BLaER1 (cell line): ENCODE measurements at regions not wholly inside any gene's neighbourhood (a gene's known extent, or its start where the extent isn't known, plus 50 kb on each side); places are given as distances from the start of the nearest gene placed in this dataset.

Experiments
- H3K27ac ChIP-seq: shearing (Covaris generic); formaldehyde crosslinking; 2 replicates; pipeline ENCODE4 v1.8.1; 2022
- H3K27me3 ChIP-seq: shearing (Covaris generic); formaldehyde crosslinking; 2 replicates; pipeline ENCODE4 v1.8.1; 2022
- H3K36me3 ChIP-seq: shearing (Covaris generic); formaldehyde crosslinking; 2 replicates; pipeline ENCODE4 v1.8.1; 2022
- H3K4me1 ChIP-seq: shearing (Covaris generic); formaldehyde crosslinking; 2 replicates; pipeline ENCODE4 v1.8.1; 2022
- H3K4me2 ChIP-seq: shearing (Covaris generic); formaldehyde crosslinking; 2 replicates; pipeline ENCODE4 v1.8.1; 2022
- H3K4me3 ChIP-seq: shearing (Covaris generic); formaldehyde crosslinking; 2 replicates; pipeline ENCODE4 v1.8.1; 2022
- H3K9ac ChIP-seq: shearing (Covaris generic); formaldehyde crosslinking; 2 replicates; pipeline ENCODE4 v1.8.1; 2022
- H3K9me3 ChIP-seq: shearing (Covaris generic); formaldehyde crosslinking; 2 replicates; pipeline ENCODE4 v1.8.1; 2022
- H4K20me1 ChIP-seq: shearing (Covaris generic); formaldehyde crosslinking; 2 replicates; pipeline ENCODE4 v1.8.1; 2022
- Cebpa-rat ChIP-seq: shearing (Covaris generic); IDR thresholded peaks from 2 replicates; pipeline ENCODE4 v1.8.1; 2022

- Histone ChIP-seq H3K4me2 (no peak overlapping the region), H4K20me1 (no peaks in the 10 kb centered on the region), H3K4me3 (no peak overlapping the region), H3K4me1 (no peaks in the 10 kb centered on the region), H3K27ac (no peak overlapping the region), H3K9ac (no peak overlapping the region), H3K9me3 (no peaks in the 10 kb centered on the region), H3K27me3 (no peaks in the 10 kb centered on the region), H3K36me3 (no peaks in the 10 kb centered on the region)
- TF ChIP-seq Cebpa-rat = no peak
Observed at GRCh38 chr1:88357729-88358128, 326.3 kb upstream of the PKN2 start.

- H3K9me3 ChIP-seq = no peaks in the 10 kb centered on the region
- no peaks in the 10 kb centered on the region for H3K36me3 ChIP-seq
- H3K9ac ChIP-seq = no peak overlapping the region
- H3K27ac ChIP-seq = no peak overlapping the region
- H3K4me2 ChIP-seq = no peak overlapping the region
- H3K4me3 ChIP-seq = no peak overlapping the region
- H4K20me1 ChIP-seq = no peaks in the 10 kb centered on the region
- no peaks in the 10 kb centered on the region for H3K4me1 ChIP-seq
- no peak for TF ChIP-seq Cebpa-rat
- H3K27me3 ChIP-seq = no peaks in the 10 kb centered on the region
Observed at GRCh38 chr1:88371436-88372023, 312.5 kb upstream of the PKN2 start.

- Histone ChIP-seq H3K4me3 (no peak overlapping the region), H3K4me1 (no peaks in the 10 kb centered on the region), H3K9ac (no peak overlapping the region), H3K27me3 (no peaks in the 10 kb centered on the region), H4K20me1 (no peaks in the 10 kb centered on the region), H3K36me3 (no peaks in the 10 kb centered on the region), H3K9me3 (no peaks in the 10 kb centered on the region), H3K27ac (no peak overlapping the region), H3K4me2 (no peak overlapping the region)
- TF ChIP-seq Cebpa-rat = no peak
Observed at GRCh38 chr1:88375977-88376376, 308.1 kb upstream of the PKN2 start.

- no peaks in the 10 kb centered on the region for H3K27me3 ChIP-seq
- no peaks in the 10 kb centered on the region for H3K4me1 ChIP-seq
- no peaks in the 10 kb centered on the region for H3K9me3 ChIP-seq
- TF ChIP-seq Cebpa-rat = no peak
- no peaks in the 10 kb centered on the region for H4K20me1 ChIP-seq
- no peaks in the 10 kb centered on the region for H3K36me3 ChIP-seq
- H3K9ac ChIP-seq = no peak overlapping the region
- no peak overlapping the region for H3K4me3 ChIP-seq
- H3K27ac ChIP-seq = no peak overlapping the region
- H3K4me2 ChIP-seq = no peak overlapping the region
Observed at GRCh38 chr1:88376421-88376820, 307.7 kb upstream of the PKN2 start.

- Histone ChIP-seq H3K9me3 (no peaks in the 10 kb centered on the region), H4K20me1 (no peaks in the 10 kb centered on the region), H3K27ac (no peak overlapping the region), H3K27me3 (no peaks in the 10 kb centered on the region), H3K4me3 (no peak overlapping the region), H3K36me3 (no peaks in the 10 kb centered on the region), H3K4me1 (no peaks in the 10 kb centered on the region), H3K4me2 (no peak overlapping the region), H3K9ac (no peak overlapping the region)
- no peak for TF ChIP-seq Cebpa-rat
Observed at GRCh38 chr1:88378560-88378959, 305.5 kb upstream of the PKN2 start.

- no peak overlapping the region for H3K4me3 ChIP-seq
- no peaks in the 10 kb centered on the region for H4K20me1 ChIP-seq
- no peaks in the 10 kb centered on the region for H3K36me3 ChIP-seq
- H3K27me3 ChIP-seq = no peaks in the 10 kb centered on the region
- no peaks in the 10 kb centered on the region for H3K9me3 ChIP-seq
- no peak overlapping the region for H3K9ac ChIP-seq
- no peak overlapping the region for H3K27ac ChIP-seq
- TF ChIP-seq Cebpa-rat = no peak
- no peaks in the 10 kb centered on the region for H3K4me1 ChIP-seq
- no peak overlapping the region for H3K4me2 ChIP-seq
Observed at GRCh38 chr1:88394958-88395357, 289.1 kb upstream of the PKN2 start.

GRCh38 chr1:88398338-88398737 is 285.7 kb upstream of the PKN2 start:
- H3K27ac ChIP-seq = no peak overlapping the region
- H3K9ac ChIP-seq = no peak overlapping the region
- H3K27me3 ChIP-seq = no peaks in the 10 kb centered on the region
- no peak overlapping the region for H3K4me3 ChIP-seq
- no peaks in the 10 kb centered on the region for H3K36me3 ChIP-seq
- H3K4me1 ChIP-seq = no peaks in the 10 kb centered on the region
- no peak overlapping the region for H3K4me2 ChIP-seq
- TF ChIP-seq Cebpa-rat = no peak
- H4K20me1 ChIP-seq = no peaks in the 10 kb centered on the region
- H3K9me3 ChIP-seq = no peaks in the 10 kb centered on the region

- no peaks in the 10 kb centered on the region for H3K4me1 ChIP-seq
- TF ChIP-seq Cebpa-rat = no peak
- H3K36me3 ChIP-seq = no peaks in the 10 kb centered on the region
- no peak overlapping the region for H3K4me3 ChIP-seq
- H3K4me2 ChIP-seq = no peak overlapping the region
- H3K9me3 ChIP-seq = no peaks in the 10 kb centered on the region
- no peaks in the 10 kb centered on the region for H3K27me3 ChIP-seq
- H3K9ac ChIP-seq = no peak overlapping the region
- no peaks in the 10 kb centered on the region for H4K20me1 ChIP-seq
- no peak overlapping the region for H3K27ac ChIP-seq
Observed at GRCh38 chr1:88399690-88400089, 284.4 kb upstream of the PKN2 start.

- Histone ChIP-seq H4K20me1 (no peaks in the 10 kb centered on the region), H3K4me2 (no peak overlapping the region), H3K9ac (no peak overlapping the region), H3K27me3 (no peaks in the 10 kb centered on the region), H3K4me1 (no peaks in the 10 kb centered on the region), H3K36me3 (no peaks in the 10 kb centered on the region), H3K27ac (no peak overlapping the region), H3K4me3 (no peak overlapping the region), H3K9me3 (no peaks in the 10 kb centered on the region)
- no peak for TF ChIP-seq Cebpa-rat
Observed at GRCh38 chr1:88401313-88401712, 282.8 kb upstream of the PKN2 start.

- H3K27me3 ChIP-seq = no peaks in the 10 kb centered on the region
Observed at GRCh38 chr1:88404582-88404981, 279.5 kb upstream of the PKN2 start.

GRCh38 chr1:88407248-88407647 is 276.8 kb upstream of the PKN2 start:
- Histone ChIP-seq H3K9me3 (no peaks in the 10 kb centered on the region), H4K20me1 (no peaks in the 10 kb centered on the region), H3K9ac (no peak overlapping the region), H3K4me1 (no peaks in the 10 kb centered on the region), H3K4me3 (no peak overlapping the region), H3K27ac (no peak overlapping the region), H3K36me3 (no peaks in the 10 kb centered on the region), H3K4me2 (no peak overlapping the region), H3K27me3 (no peaks in the 10 kb centered on the region)
- no peak for TF ChIP-seq Cebpa-rat

More at GRCh38 chr1:88404582-88404981, 279.5 kb upstream of the PKN2 start:
- Histone ChIP-seq H3K9me3 (no peaks in the 10 kb centered on the region), H3K27ac (no peak overlapping the region), H3K9ac (no peak overlapping the region), H3K36me3 (no peaks in the 10 kb centered on the region), H3K4me3 (no peak overlapping the region), H3K4me1 (no peaks in the 10 kb centered on the region), H4K20me1 (no peaks in the 10 kb centered on the region), H3K4me2 (no peak overlapping the region)
- TF ChIP-seq Cebpa-rat = no peak
